K562 (cell line): ENCODE measurements at regions not wholly inside any gene's neighbourhood (a gene's known extent, or its start where the extent isn't known, plus 50 kb on each side); places are given as distances from the start of the nearest gene placed in this dataset.
"Not testable (repeated sequence)": the region's sequence is repeated elsewhere in the genome, so short reads cannot be mapped to it uniquely, and the experiment has no call there.

ENCODE experiments used
- AFF1 ChIP-seq, 2 experiments: fragments of 450-650 bp; IDR thresholded peaks; 2 replicates each; pipeline ENCODE4 v1.6.1; 2018; ENCODE audit warnings: mild to moderate bottlenecking in 2 of 2, low read depth in 1 of 2; ENCODE audit not compliant: partially characterized antibody in 2 of 2
- CC2D1A ChIP-seq: fragments of 450-650 bp; IDR thresholded peaks from 2 replicates; pipeline ENCODE4 v1.6.1; 2017; ENCODE audit warnings: mild to moderate bottlenecking
- CREM ChIP-seq: IDR thresholded peaks from 2 replicates; pipeline ENCODE4 v1.6.1; 2014; ENCODE audit warnings: antibody characterized with exemption, low read depth
- ETV1 ChIP-seq: fragments of 450-650 bp; conservative IDR thresholded peaks from 2 replicates; pipeline ENCODE4 v1.6.1; 2016; ENCODE audit warnings: missing genetic modification characterization, control low read depth, low read depth, missing compliant biosample characterization
- FOXM1 ChIP-seq, 2 experiments: fragments of 450-650 bp in 1 of 2; sonication (generic) in 1 of 2; formaldehyde crosslinking in 1 of 2; IDR thresholded peaks; 2 replicates each; pipeline versions ENCODE4 v1.6.1 to v1.9.0; 2017 to 2022; ENCODE audit warnings: low read depth in 2 of 2, mild to moderate bottlenecking in 2 of 2, missing genetic modification reagents in 1 of 2, moderate library complexity in 1 of 2
- HDAC2 ChIP-seq: fragments of 450-650 bp; IDR thresholded peaks from 2 replicates; pipeline ENCODE4 v1.6.1; 2016; ENCODE audit warnings: mild to moderate bottlenecking
- HDAC3 ChIP-seq: fragments of 450-650 bp; IDR thresholded peaks from 2 replicates; pipeline ENCODE4 v1.6.1; 2018; ENCODE audit warnings: borderline replicate concordance, mild to moderate bottlenecking, moderate library complexity; ENCODE audit not compliant: partially characterized antibody
- HES1 ChIP-seq: fragments of 450-650 bp; IDR thresholded peaks from 2 replicates; pipeline ENCODE4 v1.6.1; 2016; ENCODE audit warnings: low read depth, mild to moderate bottlenecking, moderate library complexity
- KLF16 ChIP-seq: IDR thresholded peaks from 2 replicates; pipeline ENCODE4 v1.6.1; 2016; ENCODE audit warnings: antibody characterized with exemption
- L3MBTL2 ChIP-seq: fragments of 450-650 bp; IDR thresholded peaks from 2 replicates; pipeline ENCODE4 v1.6.1; 2016; ENCODE audit warnings: mild to moderate bottlenecking, moderate library complexity
- MBD2 ChIP-seq: sonication (generic); IDR thresholded peaks from 2 replicates; pipeline ENCODE4 v1.6.1; 2016; ENCODE audit warnings: low read depth, borderline replicate concordance
- MEF2D ChIP-seq: conservative IDR thresholded peaks from 2 replicates; pipeline ENCODE4 v1.6.1; 2016; ENCODE audit warnings: low read depth, missing genetic modification characterization, missing compliant biosample characterization
- NCOA1 ChIP-seq: fragments of 450-650 bp; IDR thresholded peaks from 2 replicates; pipeline ENCODE4 v1.6.1; 2016; ENCODE audit warnings: low read depth
- NFE2 ChIP-seq: IDR thresholded peaks from 2 replicates; pipeline ENCODE4 v1.6.1; 2014; ENCODE audit warnings: antibody characterized with exemption, low read depth
- PHB2 ChIP-seq: fragments of 450-650 bp; IDR thresholded peaks from 2 replicates; pipeline ENCODE4 v1.6.1; 2017; ENCODE audit warnings: low read depth
- SMARCA4 ChIP-seq: fragments of 450-650 bp; IDR thresholded peaks from 2 replicates; pipeline ENCODE4 v1.6.1; 2016
- TAF9B ChIP-seq: fragments of 450-650 bp; IDR thresholded peaks from 2 replicates; pipeline ENCODE4 v1.6.1; 2018; ENCODE audit warnings: mild to moderate bottlenecking; ENCODE audit not compliant: partially characterized antibody
- TAL1 ChIP-seq: fragments of 450-650 bp; IDR thresholded peaks from 2 replicates; pipeline ENCODE4 v1.6.1; 2016; ENCODE audit warnings: mild to moderate bottlenecking
- TCF3 ChIP-seq: sonication (generic); formaldehyde crosslinking; IDR thresholded peaks from 2 replicates; pipeline ENCODE4 v1.4.0; 2020; ENCODE audit warnings: mild to moderate bottlenecking, missing genetic modification reagents
- TEAD1 ChIP-seq, 2 experiments: fragments of 450-650 bp in 1 of 2; sonication (generic) in 1 of 2; formaldehyde crosslinking; IDR thresholded peaks; 2 replicates each; pipeline versions ENCODE4 v1.4.0 to v1.8.0; 2020 to 2022; ENCODE audit warnings: mild to moderate bottlenecking in 2 of 2, missing genetic modification reagents in 1 of 2
- TEAD4 ChIP-seq, 2 experiments: sonication (generic) in 1 of 2; formaldehyde crosslinking in 1 of 2; IDR thresholded peaks; 2 replicates each; pipeline versions ENCODE4 v1.6.1 to v1.8.0; 2012 to 2022; ENCODE audit warnings: borderline replicate concordance in 1 of 2, inconsistent platforms in 1 of 2, low read length in 1 of 2, mild to moderate bottlenecking in 1 of 2, missing genetic modification reagents in 1 of 2
- VEZF1 ChIP-seq: fragments of 200-800 bp; sonication (Bioruptor generic); IDR thresholded peaks from 2 replicates; pipeline ENCODE4 v1.6.1; 2017; ENCODE audit warnings: missing genetic modification characterization, missing compliant biosample characterization
- ZNF263 ChIP-seq: sonication (generic); formaldehyde crosslinking; IDR thresholded peaks from 2 replicates; pipeline ENCODE4 v1.8.0; 2022; ENCODE audit warnings: mild to moderate bottlenecking, missing genetic modification reagents, borderline replicate concordance

GRCh38 chrX:47712675-47713074, 53.7 kb upstream of the UXT start (continued):
- TF ChIP-seq VEZF1 (CRISPR knock-in tag) (peak; percentile 76), NFE2 (peak; percentile 62), L3MBTL2 (0 out of 2 replicates have a peak, but pooled peaks have one; percentile 14), SMARCA4 (peak; percentile 93), HDAC2 (peak; percentile 84; the same call in 1 of the 2 replicates), ETV1 (tag) (0 out of 2 replicates have a peak, but pooled peaks have one; percentile 13), TAL1 (peak; percentile 94), KLF16 (peak; percentile 89), CC2D1A (peak; percentile 81; the same call in 1 of the 2 replicates), HDAC3 (peak; percentile 94), NCOA1 (peak; percentile 83), MBD2 (peak; percentile 38; the same call in 1 of the 2 replicates), FOXM1 (IDR thresholded peaks at IDR 0.05; ENCODE audit: low read depth) (peak; percentile 87), TCF3 (peak; percentile 96), TEAD4 (IDR thresholded peaks at IDR 0.05; ENCODE audit: low read length) (peak; percentile 95), PHB2 (peak; percentile 76; the same call in 1 of the 2 replicates), AFF1 (IDR thresholded peaks at IDR 0.05; ENCODE audit: low read depth in 1 of 2, partially characterized antibody in 2 of 2) (peak in 1 of 2 experiments; percentile 58), HES1 (peak; percentile 74), CREM (peak; percentile 57), TAF9B (peak; percentile 60), MEF2D (peak; percentile 88), TEAD1 (CRISPR knock-in tag; IDR thresholded peaks at IDR 0.05) (peak; percentile 96 to 97), ZNF263 (CRISPR knock-in tag) (peak; percentile 46; the same call in 1 of the 2 replicates)
- not testable (repeated sequence) for TF ChIP-seq FOXM1 (CRISPR knock-in tag; IDR thresholded peaks at IDR 0.05; ENCODE audit: low read depth); TEAD4 (CRISPR knock-in tag; IDR thresholded peaks at IDR 0.05; ENCODE audit: borderline replicate concordance)
